GM12892 (cell line): ENCODE measurements at regions not wholly inside any gene's neighbourhood (a gene's known extent, or its start where the extent isn't known, plus 50 kb on each side); places are given as distances from the start of the nearest gene placed in this dataset.

ENCODE experiments used
- POLR2A ChIP-seq: IDR thresholded peaks from 2 replicates; pipeline ENCODE4 v1.6.1; 2011; ENCODE audit warnings: low read depth, low read length, control low read depth
- POLR2AphosphoS5 ChIP-seq: IDR thresholded peaks from 2 replicates; pipeline ENCODE4 v1.6.1; 2011; ENCODE audit warnings: low read depth, low read length, control low read depth

DNA sequence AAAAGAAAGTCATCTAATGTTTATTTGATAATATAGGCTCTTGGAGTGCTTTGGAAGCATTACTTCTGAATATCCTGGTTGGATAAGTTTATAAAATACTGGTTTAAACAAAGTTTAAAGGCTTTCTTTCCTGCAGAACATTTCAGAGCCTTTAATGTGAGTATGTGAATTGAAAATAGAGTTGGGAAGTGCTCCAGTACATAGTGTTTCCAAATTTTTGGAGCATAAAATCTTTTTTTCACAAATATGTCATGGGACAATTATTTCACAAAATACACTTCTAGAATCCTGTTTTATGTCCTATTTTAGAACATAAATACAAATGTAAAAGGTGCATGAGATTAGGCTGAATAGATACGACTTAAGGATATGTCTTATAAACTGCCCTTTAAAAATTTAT lies 158.9 kb upstream of the HNRNPA3 start:
- no peak for TF ChIP-seq POLR2A
- TF ChIP-seq POLR2AphosphoS5: no peak
